Suprapubic skin (tissue), 4 donors: ENCODE measurements at regions not wholly inside any gene's neighbourhood (a gene's known extent, or its start where the extent isn't known, plus 50 kb on each side); places are given as distances from the start of the nearest gene placed in this dataset.

Experiments used
- DNase-seq, 2 donors: peaks; one replicate each; pipeline ENCODE4 v3.0.0-alpha.2; 2019; ENCODE audit warnings: low spot score in 2 of 2
- H3K27ac ChIP-seq: fragments of 200-600 bp; sonication (generic); one replicate; pipeline ENCODE4 v1.5.1; 2019
- H3K27me3 ChIP-seq: fragments of 200-600 bp; sonication (generic); one replicate; pipeline ENCODE4 v1.5.1; 2019
- H3K36me3 ChIP-seq: fragments of 200-600 bp; sonication (generic); one replicate; pipeline ENCODE4 v1.5.1; 2019
- H3K4me1 ChIP-seq: fragments of 200-600 bp; sonication (generic); one replicate; pipeline ENCODE4 v1.5.1; 2019
- H3K4me3 ChIP-seq: fragments of 200-600 bp; sonication (generic); one replicate; pipeline ENCODE4 v1.5.1; 2019; ENCODE audit warnings: mild to moderate bottlenecking
- H3K9me3 ChIP-seq: fragments of 200-600 bp; sonication (generic); one replicate; pipeline ENCODE4 v1.5.1; 2019
- CTCF ChIP-seq, 2 donors: fragments of 200-600 bp in 1 of 2; fragments of 450-650 bp in 1 of 2; sonication (generic) in 1 of 2; IDR thresholded peaks; one replicate each; pipeline ENCODE4 v1.5.1; 2016 to 2019; ENCODE audit warnings: antibody characterized with exemption in 2 of 2, mild to moderate bottlenecking in 1 of 2, moderate library complexity in 1 of 2
- EP300 ChIP-seq: sonication (generic); formaldehyde crosslinking; IDR thresholded peaks from one replicate; pipeline ENCODE4 v1.6.1; 2017; ENCODE audit warnings: antibody characterized with exemption
- POLR2A ChIP-seq, 2 donors: fragments of 450-650 bp; IDR thresholded peaks; one replicate each; pipeline ENCODE4 v1.6.1; 2017; ENCODE audit warnings: antibody characterized with exemption in 2 of 2, mild to moderate bottlenecking in 2 of 2, moderate library complexity in 2 of 2
- POLR2AphosphoS5 ChIP-seq, 3 donors: sonication (generic); formaldehyde crosslinking; IDR thresholded peaks; one replicate each; pipeline ENCODE4 v1.6.1; 2017; ENCODE audit warnings: antibody characterized with exemption in 3 of 3
- WGBS: methylation state at CpG from one replicate; pipeline ENCODE4 v1.1.5; 2018; 5-methylcytosine and 5-hydroxymethylcytosine counted together

DNA sequence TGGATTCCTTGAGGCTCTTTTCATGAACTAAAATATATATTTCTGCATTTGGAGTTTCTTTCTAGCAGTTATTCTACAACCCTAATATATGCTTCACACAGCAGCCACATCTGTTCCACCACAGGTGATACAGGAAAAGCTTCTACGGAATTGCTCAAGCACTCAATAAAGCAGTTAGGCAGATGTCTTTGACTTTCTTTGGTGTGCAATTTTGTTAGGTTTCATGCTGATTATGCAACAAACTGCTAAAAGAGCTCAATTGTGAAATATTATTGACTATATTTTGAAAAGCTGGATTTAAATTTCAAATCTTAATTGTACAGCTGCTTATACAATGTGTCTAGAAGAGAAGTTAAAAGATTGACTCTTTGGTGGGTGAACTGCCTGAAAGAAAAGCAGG, 1055.6 kb upstream of the FBXO33 start:
- 85% methylated on average over 1 of the region's 1 CpG for WGBS
- no peak for DNase-seq
- Histone ChIP-seq H3K4me1 (no peaks in the 10 kb centered on the region), H3K27ac (no peak overlapping the region), H3K4me3 (no peak overlapping the region), H3K36me3 (no peaks in the 10 kb centered on the region), H3K27me3 (no peaks in the 10 kb centered on the region), H3K9me3 (no peaks in the 10 kb centered on the region)
- TF ChIP-seq POLR2A (IDR thresholded peaks at IDR 0.05) (no peak), EP300 (no peak), POLR2AphosphoS5 (IDR thresholded peaks at IDR 0.05) (no peak), CTCF (IDR thresholded peaks at IDR 0.05) (no peak)

GRCh38 chr14:40485688-40486087, 1053.5 kb upstream of the FBXO33 start:
- no peak overlapping the region for H3K4me3 ChIP-seq
- no peaks in the 10 kb centered on the region for H3K27me3 ChIP-seq
- no peaks in the 10 kb centered on the region for H3K36me3 ChIP-seq
- no peak for DNase-seq
- TF ChIP-seq POLR2A (IDR thresholded peaks at IDR 0.05): no peak
- TF ChIP-seq CTCF (IDR thresholded peaks at IDR 0.05): no peak
- no peak for TF ChIP-seq EP300
- H3K9me3 ChIP-seq: no peaks in the 10 kb centered on the region
- no peaks in the 10 kb centered on the region for H3K4me1 ChIP-seq
- no peak overlapping the region for H3K27ac ChIP-seq

GRCh38 chr14:40476005-40476404, 1043.8 kb upstream of the FBXO33 start:
- no peak for DNase-seq
- TF ChIP-seq CTCF (IDR thresholded peaks at IDR 0.05) (no peak), EP300 (no peak), POLR2AphosphoS5 (IDR thresholded peaks at IDR 0.05) (no peak)
- H3K27me3 ChIP-seq: no peaks in the 10 kb centered on the region
- WGBS: 93% methylated on average over 1 of the region's 1 CpG
- H3K27ac ChIP-seq: no peak overlapping the region
- peaks cover 6% of the 10 kb centered on the region for H3K9me3 ChIP-seq
- H3K36me3 ChIP-seq: no peaks in the 10 kb centered on the region
- no peaks in the 10 kb centered on the region for H3K4me1 ChIP-seq
- no peak overlapping the region for H3K4me3 ChIP-seq

DNA sequence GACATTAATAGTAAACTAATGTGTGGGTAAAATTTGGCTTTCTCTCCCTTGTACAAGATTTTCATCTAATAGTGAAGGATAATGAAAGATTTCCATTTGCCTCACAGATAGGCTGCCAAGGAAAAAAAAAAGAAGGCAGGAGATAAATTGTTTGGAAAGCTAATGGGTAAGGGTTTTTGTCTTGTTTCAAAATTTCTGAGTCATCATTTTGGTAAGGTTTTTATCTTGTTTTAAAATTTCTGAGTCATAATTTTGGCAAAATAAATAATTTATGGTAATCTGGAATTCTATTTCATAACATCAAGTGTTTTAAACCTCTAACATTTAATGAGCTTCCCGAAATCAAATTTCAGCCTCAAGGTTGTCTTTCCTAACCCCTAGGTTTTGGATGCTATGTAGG, 1035.7 kb upstream of the FBXO33 start:
- no peaks in the 10 kb centered on the region for H3K36me3 ChIP-seq
- H3K4me3 ChIP-seq: no peak overlapping the region
- no peak for TF ChIP-seq POLR2A (IDR thresholded peaks at IDR 0.05)
- TF ChIP-seq POLR2AphosphoS5 (IDR thresholded peaks at IDR 0.05): no peak
- no peak for TF ChIP-seq CTCF (IDR thresholded peaks at IDR 0.05)
- TF ChIP-seq EP300: no peak
- H3K4me1 ChIP-seq: no peaks in the 10 kb centered on the region
- no peak for DNase-seq
- no peak overlapping the region for H3K27ac ChIP-seq
- peaks cover 6% of the 10 kb centered on the region for H3K9me3 ChIP-seq
- 86% methylated on average over 1 of the region's 1 CpG for WGBS
- H3K27me3 ChIP-seq: no peaks in the 10 kb centered on the region

GRCh38 chr14:40464531-40464930, 1032.3 kb upstream of the FBXO33 start:
- Histone ChIP-seq H3K9me3 (peaks cover 10% of the 10 kb centered on the region), H3K4me3 (no peak overlapping the region), H3K36me3 (no peaks in the 10 kb centered on the region), H3K4me1 (no peaks in the 10 kb centered on the region), H3K27me3 (no peaks in the 10 kb centered on the region), H3K27ac (no peak overlapping the region)
- WGBS: 100% methylated on average over 2 of the region's 2 CpGs
- DNase-seq: no peak
- no peak for TF ChIP-seq POLR2AphosphoS5 (IDR thresholded peaks at IDR 0.05)
- TF ChIP-seq POLR2A (IDR thresholded peaks at IDR 0.05): no peak

- Histone ChIP-seq H3K27me3 (no peaks in the 10 kb centered on the region), H3K4me1 (no peaks in the 10 kb centered on the region), H3K9me3 (peaks cover 10% of the 10 kb centered on the region), H3K4me3 (no peak overlapping the region), H3K36me3 (no peaks in the 10 kb centered on the region), H3K27ac (no peak overlapping the region)
- 81% methylated on average over 6 of the region's 6 CpGs for WGBS
- TF ChIP-seq EP300: no peak
- TF ChIP-seq CTCF (IDR thresholded peaks at IDR 0.05): no peak
- TF ChIP-seq POLR2A (IDR thresholded peaks at IDR 0.05): no peak
- TF ChIP-seq POLR2AphosphoS5 (IDR thresholded peaks at IDR 0.05): no peak
- no peak for DNase-seq
Measured at GRCh38 chr14:40463886-40464285, 1031.7 kb upstream of the FBXO33 start.
